Ascending aorta (tissue), 2 donors: ENCODE measurements at regions not wholly inside any gene's neighbourhood (a gene's known extent, or its start where the extent isn't known, plus 50 kb on each side); places are given as distances from the start of the nearest gene placed in this dataset.

Experiments used
- DNase-seq, 2 donors: peaks; one replicate each; pipeline ENCODE4 v3.0.0-alpha.2; 2019; ENCODE audit warnings: low spot score in 2 of 2
- H3K27ac ChIP-seq, 2 donors: fragments of 200-600 bp; sonication (generic); one replicate each; pipeline ENCODE4 v1.5.1; 2016 to 2017; ENCODE audit warnings: mild to moderate bottlenecking in 1 of 2
- H3K27me3 ChIP-seq: fragments of 200-600 bp; sonication (generic); one replicate; pipeline ENCODE4 v1.5.1; 2017
- H3K36me3 ChIP-seq, 2 donors: fragments of 200-600 bp; sonication (generic); one replicate each; pipeline ENCODE4 v1.5.1; 2016
- H3K4me1 ChIP-seq, 2 donors: fragments of 200-600 bp; sonication (generic); one replicate each; pipeline ENCODE4 v1.5.1; 2016 to 2017; ENCODE audit warnings: mild to moderate bottlenecking in 1 of 2
- H3K4me3 ChIP-seq, 2 donors: fragments of 200-600 bp; sonication (generic); one replicate each; pipeline ENCODE4 v1.5.1; 2016 to 2017; ENCODE audit warnings: mild to moderate bottlenecking in 1 of 2
- H3K9me3 ChIP-seq, 2 donors: fragments of 200-600 bp; sonication (generic); one replicate each; pipeline ENCODE4 v1.5.1; 2016
- CTCF ChIP-seq, 3 experiments: fragments of 200-600 bp in 2 of 3; fragments of 450-650 bp in 1 of 3; sonication (generic) in 2 of 3; IDR thresholded peaks; one replicate each; pipeline ENCODE4 v1.5.1; 2016 to 2019; ENCODE audit warnings: antibody characterized with exemption in 3 of 3, mild to moderate bottlenecking in 1 of 3, moderate library complexity in 1 of 3
- intact Hi-C: fragments of 100-400 bp; cut with DNase I; formaldehyde crosslinking; loops from one replicate; pipeline ENCODE4 v1.15.1; 2023

DNA sequence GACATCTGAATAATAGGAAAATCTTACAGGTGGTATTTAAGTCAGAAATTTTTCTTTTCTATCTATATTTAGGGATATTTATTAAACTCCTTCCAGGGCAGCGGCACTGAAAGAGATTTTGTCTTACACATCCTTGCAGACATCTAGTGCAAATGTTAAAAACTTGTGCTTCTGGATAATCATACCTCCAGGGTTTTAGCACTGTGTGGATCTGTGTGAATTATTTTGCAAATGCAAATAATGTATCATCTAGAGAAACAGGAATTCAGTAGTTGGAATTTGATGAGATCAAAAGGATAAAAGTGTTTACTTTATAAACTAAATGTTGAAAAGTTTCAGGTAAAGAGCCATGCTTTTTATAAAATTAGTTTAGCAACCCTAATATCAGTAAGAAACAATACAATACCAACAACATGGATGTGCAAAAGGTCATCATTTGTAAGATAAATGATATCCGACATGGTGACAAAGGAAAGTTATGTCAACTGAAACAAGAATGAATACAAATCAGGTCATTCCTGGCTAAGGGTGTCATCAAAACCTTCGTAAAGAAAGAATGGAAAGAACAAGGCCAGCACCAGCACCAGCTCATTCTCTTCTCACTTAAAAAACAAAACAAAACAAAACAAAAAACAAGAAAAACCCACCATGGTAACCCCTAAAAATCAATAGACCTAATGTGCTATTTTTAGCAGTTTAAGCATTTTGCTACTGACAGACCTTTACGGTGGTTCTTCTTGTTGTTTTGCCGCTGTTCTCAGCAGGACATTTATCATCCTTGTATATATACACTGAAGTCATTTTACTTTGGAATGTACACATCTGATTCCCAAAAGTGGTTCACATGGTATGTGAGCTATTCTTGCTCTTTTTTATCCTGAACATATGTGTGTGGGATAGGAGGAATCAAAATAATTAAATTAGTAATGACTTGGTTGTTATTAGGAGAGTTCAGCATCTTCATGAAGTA lies 219.7 kb upstream of the NDST3 start:
- Histone ChIP-seq H3K9me3 (no peaks in the 10 kb centered on the region), H3K4me1 (no peaks in the 10 kb centered on the region), H3K36me3 (no peaks in the 10 kb centered on the region), H3K27me3 (no peaks in the 10 kb centered on the region), H3K4me3 (no peak overlapping the region), H3K27ac (no peak overlapping the region)
- DNase-seq: no peak
- TF ChIP-seq CTCF (IDR thresholded peaks at IDR 0.05): no peak
- intact Hi-C loops: no loop called here

GRCh38 chr4:117817301-117817700 lies 217.0 kb upstream of the NDST3 start:
- intact Hi-C loops: no loop called here

GRCh38 chr4:117821834-117822233 lies 212.5 kb upstream of the NDST3 start:
- intact Hi-C loops: no loop called here
- no peak for DNase-seq
- no peak overlapping the region for H3K4me3 ChIP-seq
- H3K9me3 ChIP-seq: no peaks in the 10 kb centered on the region
- no peaks in the 10 kb centered on the region for H3K4me1 ChIP-seq
- H3K36me3 ChIP-seq: no peaks in the 10 kb centered on the region
- no peak overlapping the region for H3K27ac ChIP-seq
- no peak for TF ChIP-seq CTCF (IDR thresholded peaks at IDR 0.05)
- H3K27me3 ChIP-seq: no peaks in the 10 kb centered on the region

More at GRCh38 chr4:117817301-117817700, 217.0 kb upstream of the NDST3 start:
- Histone ChIP-seq H3K4me1 (no peaks in the 10 kb centered on the region), H3K4me3 (no peak overlapping the region), H3K36me3 (no peaks in the 10 kb centered on the region), H3K27me3 (no peaks in the 10 kb centered on the region), H3K27ac (no peak overlapping the region), H3K9me3 (no peaks in the 10 kb centered on the region)
- TF ChIP-seq CTCF (IDR thresholded peaks at IDR 0.05): no peak
- no peak for DNase-seq

DNA sequence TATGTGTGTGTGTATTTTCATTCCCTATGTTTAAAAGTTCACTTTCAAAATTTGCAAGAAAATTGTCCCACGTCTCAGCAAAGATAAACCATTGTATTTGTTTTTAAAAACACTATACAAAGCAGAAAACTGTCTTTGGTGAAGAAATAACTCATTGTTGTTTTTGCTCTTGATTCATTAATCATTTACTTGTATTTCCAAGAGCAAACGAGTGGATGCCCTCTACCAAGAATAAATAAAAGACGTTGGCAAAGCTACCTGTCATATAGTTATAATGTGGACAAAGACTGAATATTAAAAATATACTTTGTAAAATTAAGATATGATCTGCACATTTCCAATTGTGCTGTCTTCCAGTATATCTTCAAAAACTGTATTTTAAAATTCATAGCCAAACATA lies 210.9 kb upstream of the NDST3 start:
- Histone ChIP-seq H3K9me3 (no peaks in the 10 kb centered on the region), H3K4me1 (no peaks in the 10 kb centered on the region), H3K27ac (no peak overlapping the region), H3K27me3 (no peaks in the 10 kb centered on the region), H3K36me3 (no peaks in the 10 kb centered on the region), H3K4me3 (no peak overlapping the region)
- intact Hi-C loops: no loop called here
- TF ChIP-seq CTCF (IDR thresholded peaks at IDR 0.05): no peak
- DNase-seq: no peak

DNA sequence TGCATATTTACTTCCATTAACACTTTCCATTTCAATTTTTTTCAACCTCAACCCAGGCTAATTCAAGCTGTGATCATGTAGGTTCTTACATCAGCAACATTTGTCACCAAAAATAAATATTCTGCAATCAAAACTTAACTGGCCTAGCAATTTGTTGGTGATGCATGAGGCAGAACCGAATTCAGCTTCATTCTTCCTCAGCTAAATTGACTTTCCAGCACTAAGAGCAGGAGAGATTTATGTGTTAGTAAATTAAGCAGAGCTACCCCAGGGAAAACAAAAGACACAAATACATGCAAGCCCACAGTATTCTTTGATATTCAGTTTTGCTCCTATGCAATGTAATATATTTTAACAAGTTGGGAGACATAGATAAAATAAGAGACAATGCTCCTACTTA lies 208.7 kb upstream of the NDST3 start:
- intact Hi-C loops: no loop called here

More for the DNA sequence above, 208.7 kb upstream of the NDST3 start:
- Histone ChIP-seq H3K4me3 (no peak overlapping the region), H3K36me3 (no peaks in the 10 kb centered on the region), H3K4me1 (no peaks in the 10 kb centered on the region), H3K9me3 (no peaks in the 10 kb centered on the region), H3K27ac (no peak overlapping the region), H3K27me3 (no peaks in the 10 kb centered on the region)
- TF ChIP-seq CTCF (IDR thresholded peaks at IDR 0.05): no peak
- DNase-seq: no peak
